ENCODE measurements at regions not wholly inside any gene's neighbourhood (a gene's known extent, or its start where the extent isn't known, plus 50 kb on each side); places are given as distances from the start of the nearest gene placed in this dataset.

- TF ChIP-seq CTCF (conservative IDR thresholded peaks at IDR 0.05; ENCODE audit: low read depth, low read length) (no peak), POLR2A (IDR thresholded peaks at IDR 0.05; ENCODE audit: low read depth, low read length) (no peak), USF2 (IDR thresholded peaks at IDR 0.05; ENCODE audit: low read depth, low read length) (no peak), NFE2L2 (IDR thresholded peaks at IDR 0.05; ENCODE audit: low read depth, low read length) (no peak), CEBPB (IDR thresholded peaks at IDR 0.05; ENCODE audit: low read depth, low read length) (no peak), CHD1 (IDR thresholded peaks at IDR 0.05; ENCODE audit: low read depth, low read length) (no peak), RFX5 (IDR thresholded peaks at IDR 0.05; ENCODE audit: low read depth, low read length) (no peak), RCOR1 (IDR thresholded peaks at IDR 0.05; ENCODE audit: insufficient replicate concordance, low read length) (no peak), RAD21 (IDR thresholded peaks at IDR 0.05; ENCODE audit: low read length) (no peak), SMC3 (IDR thresholded peaks at IDR 0.05; ENCODE audit: low read depth, low read length) (no peak)
Measured at GRCh38 chr22:49606562-49607290, 220.9 kb downstream of the BRD1 start.

Data from IMR-90 (cell line).